ENCODE measurements at regions not wholly inside any gene's neighbourhood (a gene's known extent, or its start where the extent isn't known, plus 50 kb on each side); places are given as distances from the start of the nearest gene placed in this dataset.

- H3K79me2 ChIP-seq (ENCODE audit: control insufficient read depth, insufficient read depth, low read length): no peaks in the 10 kb centered on the region
- no peaks in the 10 kb centered on the region for H4K20me1 ChIP-seq (ENCODE audit: control insufficient read depth, extremely low read depth, insufficient read depth, low read length)
- H3K36me3 ChIP-seq (ENCODE audit: control insufficient read depth, insufficient read depth, low read length): no peaks in the 10 kb centered on the region
- H3K4me1 ChIP-seq (ENCODE audit: control insufficient read depth, extremely low read depth, insufficient read depth, low read length): no peaks in the 10 kb centered on the region
- no peak overlapping the region for H3K9ac ChIP-seq (ENCODE audit: insufficient read depth, low read length)
- DNase-seq (ENCODE audit: low read depth in 2 of 2): peak; percentile 26 to 47
- H3K27ac ChIP-seq (ENCODE audit: insufficient read depth, low read length): no peak overlapping the region
- H3K4me2 ChIP-seq (ENCODE audit: extremely low read depth, insufficient read depth, low read length): no peak overlapping the region
- H3K27me3 ChIP-seq (ENCODE audit: control insufficient read depth, insufficient read depth, low read length): no peaks in the 10 kb centered on the region
- H3K9me3 ChIP-seq (ENCODE audit: control insufficient read depth, insufficient read depth, low read depth, low read length): no peaks in the 10 kb centered on the region
- H2AFZ ChIP-seq (ENCODE audit: low read length): no peak overlapping the region
- TF ChIP-seq, protein P1, sequence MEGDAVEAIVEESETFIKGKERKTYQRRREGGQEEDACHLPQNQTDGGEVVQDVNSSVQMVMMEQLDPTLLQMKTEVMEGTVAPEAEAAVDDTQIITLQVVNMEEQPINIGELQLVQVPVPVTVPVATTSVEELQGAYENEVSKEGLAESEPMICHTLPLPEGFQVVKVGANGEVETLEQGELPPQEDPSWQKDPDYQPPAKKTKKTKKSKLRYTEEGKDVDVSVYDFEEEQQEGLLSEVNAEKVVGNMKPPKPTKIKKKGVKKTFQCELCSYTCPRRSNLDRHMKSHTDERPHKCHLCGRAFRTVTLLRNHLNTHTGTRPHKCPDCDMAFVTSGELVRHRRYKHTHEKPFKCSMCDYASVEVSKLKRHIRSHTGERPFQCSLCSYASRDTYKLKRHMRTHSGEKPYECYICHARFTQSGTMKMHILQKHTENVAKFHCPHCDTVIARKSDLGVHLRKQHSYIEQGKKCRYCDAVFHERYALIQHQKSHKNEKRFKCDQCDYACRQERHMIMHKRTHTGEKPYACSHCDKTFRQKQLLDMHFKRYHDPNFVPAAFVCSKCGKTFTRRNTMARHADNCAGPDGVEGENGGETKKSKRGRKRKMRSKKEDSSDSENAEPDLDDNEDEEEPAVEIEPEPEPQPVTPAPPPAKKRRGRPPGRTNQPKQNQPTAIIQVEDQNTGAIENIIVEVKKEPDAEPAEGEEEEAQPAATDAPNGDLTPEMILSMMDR (conservative IDR thresholded peaks at IDR 0.05 in 1 of 2, IDR thresholded peaks at IDR 0.05 in 1 of 2; ENCODE audit: low read depth in 1 of 2, low read length in 2 of 2): no peak
- no peak for TF ChIP-seq EZH2 (IDR thresholded peaks at IDR 0.05; ENCODE audit: low read length, missing control alignments)
- no peak overlapping the region for H3K4me3 ChIP-seq (replicated peaks in 1 of 4; ENCODE audit: control extremely low read depth in 1 of 4, insufficient read depth in 1 of 4, low read depth in 3 of 4, low read length in 4 of 4)
Observed at GRCh38 chr2:18005411-18005810, 126.9 kb downstream of the KCNS3 start.

DNA sequence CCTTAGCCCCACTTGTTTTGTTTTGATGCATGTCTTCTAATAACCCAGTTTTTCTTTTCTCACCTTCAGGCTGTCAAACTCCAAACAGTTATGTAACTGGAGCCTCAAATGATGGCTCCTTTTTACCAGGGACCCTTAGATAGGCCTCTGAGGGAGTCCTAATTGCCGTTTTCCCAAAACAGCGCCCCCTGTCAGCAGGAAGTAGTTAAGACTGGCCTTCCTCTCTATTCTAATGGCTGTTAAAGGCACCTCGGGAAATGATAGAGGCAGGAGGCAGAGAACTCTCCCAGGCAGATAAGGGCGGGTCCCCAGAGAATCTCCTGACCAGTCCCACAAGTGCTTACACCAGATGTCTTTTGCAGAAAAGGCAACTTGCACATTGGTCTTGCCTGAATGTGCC is 123.2 kb downstream of the KCNS3 start:
- Histone ChIP-seq H3K9me3 (ENCODE audit: control insufficient read depth, insufficient read depth, low read depth, low read length) (no peaks in the 10 kb centered on the region), H3K79me2 (ENCODE audit: control insufficient read depth, insufficient read depth, low read length) (no peaks in the 10 kb centered on the region), H3K4me1 (ENCODE audit: control insufficient read depth, extremely low read depth, insufficient read depth, low read length) (no peaks in the 10 kb centered on the region), H3K4me3 (replicated peaks in 1 of 4; ENCODE audit: control extremely low read depth in 1 of 4, insufficient read depth in 1 of 4, low read depth in 3 of 4, low read length in 4 of 4) (no peak overlapping the region), H4K20me1 (ENCODE audit: control insufficient read depth, extremely low read depth, insufficient read depth, low read length) (no peaks in the 10 kb centered on the region), H3K27me3 (ENCODE audit: control insufficient read depth, insufficient read depth, low read length) (no peaks in the 10 kb centered on the region), H3K9ac (ENCODE audit: insufficient read depth, low read length) (no peak overlapping the region), H3K4me2 (ENCODE audit: extremely low read depth, insufficient read depth, low read length) (no peak overlapping the region), H3K27ac (ENCODE audit: insufficient read depth, low read length) (no peak overlapping the region), H2AFZ (ENCODE audit: low read length) (no peak overlapping the region), H3K36me3 (ENCODE audit: control insufficient read depth, insufficient read depth, low read length) (no peaks in the 10 kb centered on the region)
- no peak for DNase-seq (ENCODE audit: low read depth in 2 of 2)
- no peak for TF ChIP-seq EZH2 (IDR thresholded peaks at IDR 0.05; ENCODE audit: low read length, missing control alignments)
- TF ChIP-seq, protein P1 (conservative IDR thresholded peaks at IDR 0.05 in 1 of 2, IDR thresholded peaks at IDR 0.05 in 1 of 2; ENCODE audit: low read depth in 1 of 2, low read length in 2 of 2): no peak

DNA sequence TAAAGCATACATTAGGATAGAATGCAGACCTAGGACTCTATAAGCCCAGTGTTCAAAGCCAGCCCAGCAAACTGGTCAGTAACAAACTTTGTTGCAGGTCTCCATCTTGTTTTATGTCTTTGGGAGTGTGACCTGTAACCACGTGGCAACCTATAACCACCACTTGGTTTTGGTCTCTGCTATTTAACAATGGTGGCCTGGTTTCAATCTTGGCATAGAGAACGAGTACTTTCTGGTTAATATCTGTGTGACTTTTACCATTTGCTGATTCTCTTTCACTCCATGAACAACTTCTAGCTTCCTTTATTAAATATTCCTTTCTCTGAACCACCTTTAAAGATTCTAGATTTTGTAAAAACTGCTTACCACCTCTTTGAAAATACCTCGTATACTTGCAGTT is 118.5 kb downstream of the KCNS3 start:
- no peaks in the 10 kb centered on the region for H3K4me1 ChIP-seq (ENCODE audit: control insufficient read depth, extremely low read depth, insufficient read depth, low read length)
- H3K9me3 ChIP-seq (ENCODE audit: control insufficient read depth, insufficient read depth, low read depth, low read length): no peaks in the 10 kb centered on the region
- no peaks in the 10 kb centered on the region for H3K36me3 ChIP-seq (ENCODE audit: control insufficient read depth, insufficient read depth, low read length)
- H3K27ac ChIP-seq (ENCODE audit: insufficient read depth, low read length): no peak overlapping the region
- no peak overlapping the region for H2AFZ ChIP-seq (ENCODE audit: low read length)
- H4K20me1 ChIP-seq (ENCODE audit: control insufficient read depth, extremely low read depth, insufficient read depth, low read length): no peaks in the 10 kb centered on the region
- DNase-seq (ENCODE audit: low read depth in 2 of 2): no peak
- H3K4me2 ChIP-seq (ENCODE audit: extremely low read depth, insufficient read depth, low read length): no peak overlapping the region
- H3K27me3 ChIP-seq (ENCODE audit: control insufficient read depth, insufficient read depth, low read length): no peaks in the 10 kb centered on the region
- TF ChIP-seq, protein P1 (conservative IDR thresholded peaks at IDR 0.05 in 1 of 2, IDR thresholded peaks at IDR 0.05 in 1 of 2; ENCODE audit: low read depth in 1 of 2, low read length in 2 of 2): no peak
- TF ChIP-seq EZH2 (IDR thresholded peaks at IDR 0.05; ENCODE audit: low read length, missing control alignments): no peak
- no peak overlapping the region for H3K4me3 ChIP-seq (replicated peaks in 1 of 4; ENCODE audit: control extremely low read depth in 1 of 4, insufficient read depth in 1 of 4, low read depth in 3 of 4, low read length in 4 of 4)
- H3K79me2 ChIP-seq (ENCODE audit: control insufficient read depth, insufficient read depth, low read length): no peaks in the 10 kb centered on the region
- H3K9ac ChIP-seq (ENCODE audit: insufficient read depth, low read length): no peak overlapping the region

Data from fibroblast of lung (primary cell).